ENCODE measurements at regions not wholly inside any gene's neighbourhood (a gene's known extent, or its start where the extent isn't known, plus 50 kb on each side); places are given as distances from the start of the nearest gene placed in this dataset.

GRCh38 chr3:10609134-10609533, 103.7 kb upstream of the ATP2B2 start:
- no peak for DNase-seq (ENCODE audit: low spot score)
- BruUV-seq (replicated peaks), result no TSS peak

GRCh38 chr3:10614168-10614567, 108.8 kb upstream of the ATP2B2 start:
- no peak overlapping the region for H3K4me3 ChIP-seq (ENCODE audit: low read depth, low read length, poor library complexity, severe bottlenecking)
- no peak for DNase-seq (ENCODE audit: low spot score)
- no peaks in the 10 kb centered on the region for H3K9me3 ChIP-seq (ENCODE audit: low read depth, low read length, poor library complexity, severe bottlenecking)
- ChIA-PET CTCF (no interaction called here), POLR2A (ENCODE audit: low non-redundant PET) (no interaction called here)
- no peaks in the 10 kb centered on the region for H3K4me1 ChIP-seq (ENCODE audit: insufficient read depth, low read length, poor library complexity, severe bottlenecking)
- no peak for TF ChIP-seq EZH2 (IDR thresholded peaks at IDR 0.05; ENCODE audit: borderline replicate concordance, low read depth, low read length, poor library complexity, severe bottlenecking)
- TF ChIP-seq CTCF (conservative IDR thresholded peaks at IDR 0.05; ENCODE audit: low read depth, low read length), result no peak
- BruUV-seq (replicated peaks), result no TSS peak
- H3K27me3 ChIP-seq (replicated peaks; ENCODE audit: insufficient read depth, low read depth, low read length, poor library complexity), result peaks cover 48% of the 10 kb centered on the region
- intact Hi-C loops (cut with micrococcal nuclease; ENCODE audit: unreplicated experiment), result no loop called here
- H3K27ac ChIP-seq (ENCODE audit: low read depth, low read length, poor library complexity, severe bottlenecking), result no peak overlapping the region
- no peaks in the 10 kb centered on the region for H3K36me3 ChIP-seq (ENCODE audit: insufficient read depth, low read length, poor library complexity, severe bottlenecking)

More at GRCh38 chr3:10609134-10609533, 103.7 kb upstream of the ATP2B2 start:
- ChIA-PET POLR2A (ENCODE audit: low non-redundant PET) (no interaction called here), CTCF (no interaction called here)
- Histone ChIP-seq H3K27me3 (replicated peaks; ENCODE audit: insufficient read depth, low read depth, low read length, poor library complexity) (peaks cover 27% of the 10 kb centered on the region), H3K9me3 (ENCODE audit: low read depth, low read length, poor library complexity, severe bottlenecking) (no peaks in the 10 kb centered on the region), H3K27ac (ENCODE audit: low read depth, low read length, poor library complexity, severe bottlenecking) (no peak overlapping the region), H3K4me3 (ENCODE audit: low read depth, low read length, poor library complexity, severe bottlenecking) (no peak overlapping the region), H3K36me3 (ENCODE audit: insufficient read depth, low read length, poor library complexity, severe bottlenecking) (no peaks in the 10 kb centered on the region), H3K4me1 (ENCODE audit: insufficient read depth, low read length, poor library complexity, severe bottlenecking) (no peaks in the 10 kb centered on the region)
- intact Hi-C loops (cut with micrococcal nuclease; ENCODE audit: unreplicated experiment), result no loop called here
- TF ChIP-seq EZH2 (IDR thresholded peaks at IDR 0.05; ENCODE audit: borderline replicate concordance, low read depth, low read length, poor library complexity, severe bottlenecking), result no peak
- TF ChIP-seq CTCF (conservative IDR thresholded peaks at IDR 0.05; ENCODE audit: low read depth, low read length), result no peak

- Histone ChIP-seq H3K36me3 (ENCODE audit: insufficient read depth, low read length, poor library complexity, severe bottlenecking) (no peaks in the 10 kb centered on the region), H3K9me3 (ENCODE audit: low read depth, low read length, poor library complexity, severe bottlenecking) (no peaks in the 10 kb centered on the region), H3K4me3 (ENCODE audit: low read depth, low read length, poor library complexity, severe bottlenecking) (no peak overlapping the region), H3K4me1 (ENCODE audit: insufficient read depth, low read length, poor library complexity, severe bottlenecking) (no peaks in the 10 kb centered on the region), H3K27me3 (replicated peaks; ENCODE audit: insufficient read depth, low read depth, low read length, poor library complexity) (peaks cover 46% of the 10 kb centered on the region), H3K27ac (ENCODE audit: low read depth, low read length, poor library complexity, severe bottlenecking) (no peak overlapping the region)
- DNase-seq (ENCODE audit: low spot score), result no peak
- TF ChIP-seq CTCF (conservative IDR thresholded peaks at IDR 0.05; ENCODE audit: low read depth, low read length) (no peak), EZH2 (IDR thresholded peaks at IDR 0.05; ENCODE audit: borderline replicate concordance, low read depth, low read length, poor library complexity, severe bottlenecking) (no peak)
- CTCF ChIA-PET, result no interaction called here
- POLR2A ChIA-PET (ENCODE audit: low non-redundant PET), result no interaction called here
- intact Hi-C loops (cut with micrococcal nuclease; ENCODE audit: unreplicated experiment), result no loop called here
- BruUV-seq (replicated peaks), result no TSS peak
Measured at GRCh38 chr3:10615715-10616114, 110.3 kb upstream of the ATP2B2 start.

Data from A673 (cell line).